Hematopoietic multipotent progenitor cell treated with erythropoietin and hydrocortisone succinate and interleukin-3 and kit ligand, for 15 days (in vitro differentiated cells): ENCODE measurements at regions not wholly inside any gene's neighbourhood (a gene's known extent, or its start where the extent isn't known, plus 50 kb on each side); places are given as distances from the start of the nearest gene placed in this dataset.

Experiments
- DNase-seq: peaks from one replicate; pipeline ENCODE4 v3.0.0-alpha.2; 2015; ENCODE audit warnings: low spot score

- no peak for DNase-seq
Observed at GRCh38 chr4:22217480-22217879, 268.9 kb upstream of the KCNIP4 start.

- DNase-seq = no peak
Observed at GRCh38 chr4:22216278-22216677, 267.7 kb upstream of the KCNIP4 start.

- DNase-seq = no peak
Observed at GRCh38 chr4:22215084-22215483, 266.5 kb upstream of the KCNIP4 start.

GRCh38 chr4:22203711-22204011, 255.1 kb upstream of the KCNIP4 start:
- DNase-seq = no peak

GRCh38 chr4:22202975-22203710, 254.6 kb upstream of the KCNIP4 start:
- no peak for DNase-seq

GRCh38 chr4:22202246-22202974, 253.8 kb upstream of the KCNIP4 start:
- no peak for DNase-seq

- no peak for DNase-seq
Observed at GRCh38 chr4:22201256-22201655, 252.7 kb upstream of the KCNIP4 start.

GRCh38 chr4:22196551-22196950, 248.0 kb upstream of the KCNIP4 start:
- DNase-seq = no peak

GRCh38 chr4:22192084-22192511, 243.5 kb upstream of the KCNIP4 start:
- DNase-seq = no peak

GRCh38 chr4:22191565-22191964, 243.0 kb upstream of the KCNIP4 start:
- DNase-seq = no peak

- DNase-seq = no peak
Observed at GRCh38 chr4:22190855-22191254, 242.3 kb upstream of the KCNIP4 start.

- DNase-seq = no peak
Observed at GRCh38 chr4:22187203-22187820, 238.7 kb upstream of the KCNIP4 start.

- DNase-seq = no peak
Observed at GRCh38 chr4:22181736-22182135, 233.2 kb upstream of the KCNIP4 start.

- no peak for DNase-seq
Observed at GRCh38 chr4:22179124-22179874, 230.7 kb upstream of the KCNIP4 start.

GRCh38 chr4:22174640-22175039, 226.1 kb upstream of the KCNIP4 start:
- DNase-seq = no peak

GRCh38 chr4:22170353-22170752, 221.8 kb upstream of the KCNIP4 start:
- no peak for DNase-seq

GRCh38 chr4:22167201-22167600, 218.6 kb upstream of the KCNIP4 start:
- no peak for DNase-seq

GRCh38 chr4:22162454-22162853, 213.9 kb upstream of the KCNIP4 start:
- DNase-seq = no peak

- DNase-seq = no peak
Observed at GRCh38 chr4:22130741-22131140, 182.2 kb upstream of the KCNIP4 start.

- no peak for DNase-seq
Observed at GRCh38 chr4:22129454-22130029, 181.0 kb upstream of the KCNIP4 start.

GRCh38 chr4:22122062-22122461, 173.5 kb upstream of the KCNIP4 start:
- no peak for DNase-seq

GRCh38 chr4:22115262-22115661, 166.7 kb upstream of the KCNIP4 start:
- no peak for DNase-seq
